ENCODE measurements at regions not wholly inside any gene's neighbourhood (a gene's known extent, or its start where the extent isn't known, plus 50 kb on each side); places are given as distances from the start of the nearest gene placed in this dataset.

DNA sequence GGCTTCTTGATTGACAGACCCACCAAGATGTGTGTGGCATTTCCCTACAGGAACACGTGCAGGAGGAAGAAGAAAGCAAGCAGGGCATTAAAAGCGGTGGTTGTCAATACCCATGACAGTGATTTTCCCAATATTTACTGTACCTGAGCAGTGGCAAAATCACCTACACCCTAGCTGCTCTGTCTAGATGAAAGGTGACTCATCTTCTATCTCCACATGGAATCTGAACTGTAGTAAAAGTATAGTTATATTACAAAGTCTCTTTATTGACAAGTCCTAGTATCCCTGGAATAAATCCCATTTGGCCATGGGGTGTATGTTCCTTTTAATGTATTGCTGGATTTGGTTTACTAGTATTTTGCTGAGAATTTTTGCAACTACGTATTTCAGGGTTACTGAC, 458.8 kb upstream of the SORCS1 start:
- TF ChIP-seq CTCF (conservative IDR thresholded peaks at IDR 0.05; ENCODE audit: low read length) (no peak), EZH2phosphoT487 (IDR thresholded peaks at IDR 0.05; ENCODE audit: borderline replicate concordance) (no peak)

All from Loucy (cell line).